Vagina (tissue), 2 donors: ENCODE measurements at regions not wholly inside any gene's neighbourhood (a gene's known extent, or its start where the extent isn't known, plus 50 kb on each side); places are given as distances from the start of the nearest gene placed in this dataset.

Experiments
- DNase-seq, 2 donors: peaks; one replicate each; pipeline ENCODE4 v3.0.0-alpha.2; 2017; ENCODE audit errors: extremely low spot score in 2 of 2
- H3K27ac ChIP-seq: fragments of 200-600 bp; sonication (generic); one replicate; pipeline ENCODE4 v1.5.1; 2019
- H3K27me3 ChIP-seq: fragments of 200-600 bp; sonication (generic); one replicate; pipeline ENCODE4 v1.5.1; 2019
- H3K36me3 ChIP-seq, 2 donors: fragments of 200-600 bp; sonication (generic); one replicate each; pipeline ENCODE4 v1.5.1; 2017 to 2019
- H3K4me1 ChIP-seq: fragments of 200-600 bp; sonication (generic); one replicate; pipeline ENCODE4 v1.5.1; 2019
- H3K4me3 ChIP-seq, 2 donors: fragments of 200-600 bp; sonication (generic); 1 replicate in 1 of 2; 2 replicates in 1 of 2; pipeline ENCODE4 v1.5.1; 2016 to 2019
- H3K9me3 ChIP-seq: fragments of 200-600 bp; sonication (generic); one replicate; pipeline ENCODE4 v1.5.1; 2019
- POLR2A ChIP-seq, 2 donors: fragments of 450-650 bp; IDR thresholded peaks; one replicate each; pipeline ENCODE4 v1.6.1; 2017; ENCODE audit warnings: antibody characterized with exemption in 2 of 2, mild to moderate bottlenecking in 2 of 2, moderate library complexity in 2 of 2
- POLR2AphosphoS5 ChIP-seq, 2 donors: sonication (generic); formaldehyde crosslinking; IDR thresholded peaks; one replicate each; pipeline ENCODE4 v1.9.0; 2017; ENCODE audit warnings: antibody characterized with exemption in 2 of 2, mild to moderate bottlenecking in 2 of 2, low read depth in 1 of 2; ENCODE audit not compliant: insufficient read depth in 1 of 2
- intact Hi-C: fragments of 100-400 bp; cut with DNase I; formaldehyde crosslinking; loops from one replicate; pipeline ENCODE4 v1.15.1; 2023
- TF ChIP-seq, protein P1 (sequence below), 3 experiments: fragments of 450-650 bp in 2 of 3; fragments of 200-600 bp in 1 of 3; sonication (generic) in 1 of 3; IDR thresholded peaks; one replicate each; pipeline ENCODE4 v1.5.1; 2017 to 2019; ENCODE audit warnings: antibody characterized with exemption in 3 of 3, mild to moderate bottlenecking in 2 of 3, moderate library complexity in 2 of 3

DNA sequence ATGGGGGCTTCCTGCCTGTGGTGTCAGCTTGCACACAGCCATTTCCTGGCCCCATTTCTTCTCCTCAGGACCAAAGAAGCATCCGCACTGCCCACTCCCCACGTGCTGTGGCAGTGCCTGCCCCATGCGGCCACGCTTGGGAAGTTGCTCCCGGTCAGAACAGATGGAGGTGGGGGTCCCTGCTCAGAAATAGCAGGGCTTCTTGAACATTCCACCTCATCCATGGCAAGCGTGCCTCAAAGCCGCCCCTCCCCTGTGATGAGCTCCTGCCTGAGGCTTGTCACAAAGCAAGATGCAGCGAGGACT, 238.2 kb downstream of the SYK start:
- Histone ChIP-seq H3K4me1 (peaks cover 41% of the 10 kb centered on the region), H3K9me3 (no peaks in the 10 kb centered on the region), H3K36me3 (no peaks in the 10 kb centered on the region), H3K27me3 (no peaks in the 10 kb centered on the region), H3K4me3 (no peak overlapping the region), H3K27ac (peak overlapping the region; percentile 78)
- peak in 1 of 2 donors; percentile 94 for DNase-seq
- TF ChIP-seq POLR2AphosphoS5 (IDR thresholded peaks at IDR 0.05; ENCODE audit: insufficient read depth in 1 of 2, low read depth in 1 of 2): no peak
- no peak for TF ChIP-seq POLR2A (IDR thresholded peaks at IDR 0.05)
- TF ChIP-seq, protein P1, sequence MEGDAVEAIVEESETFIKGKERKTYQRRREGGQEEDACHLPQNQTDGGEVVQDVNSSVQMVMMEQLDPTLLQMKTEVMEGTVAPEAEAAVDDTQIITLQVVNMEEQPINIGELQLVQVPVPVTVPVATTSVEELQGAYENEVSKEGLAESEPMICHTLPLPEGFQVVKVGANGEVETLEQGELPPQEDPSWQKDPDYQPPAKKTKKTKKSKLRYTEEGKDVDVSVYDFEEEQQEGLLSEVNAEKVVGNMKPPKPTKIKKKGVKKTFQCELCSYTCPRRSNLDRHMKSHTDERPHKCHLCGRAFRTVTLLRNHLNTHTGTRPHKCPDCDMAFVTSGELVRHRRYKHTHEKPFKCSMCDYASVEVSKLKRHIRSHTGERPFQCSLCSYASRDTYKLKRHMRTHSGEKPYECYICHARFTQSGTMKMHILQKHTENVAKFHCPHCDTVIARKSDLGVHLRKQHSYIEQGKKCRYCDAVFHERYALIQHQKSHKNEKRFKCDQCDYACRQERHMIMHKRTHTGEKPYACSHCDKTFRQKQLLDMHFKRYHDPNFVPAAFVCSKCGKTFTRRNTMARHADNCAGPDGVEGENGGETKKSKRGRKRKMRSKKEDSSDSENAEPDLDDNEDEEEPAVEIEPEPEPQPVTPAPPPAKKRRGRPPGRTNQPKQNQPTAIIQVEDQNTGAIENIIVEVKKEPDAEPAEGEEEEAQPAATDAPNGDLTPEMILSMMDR (IDR thresholded peaks at IDR 0.05): no peak
- intact Hi-C loops: loop anchor here (5.0 kb wide), 2 partner anchors 153 to 388 kb away; no protein-coding TSS in a partner anchor

DNA sequence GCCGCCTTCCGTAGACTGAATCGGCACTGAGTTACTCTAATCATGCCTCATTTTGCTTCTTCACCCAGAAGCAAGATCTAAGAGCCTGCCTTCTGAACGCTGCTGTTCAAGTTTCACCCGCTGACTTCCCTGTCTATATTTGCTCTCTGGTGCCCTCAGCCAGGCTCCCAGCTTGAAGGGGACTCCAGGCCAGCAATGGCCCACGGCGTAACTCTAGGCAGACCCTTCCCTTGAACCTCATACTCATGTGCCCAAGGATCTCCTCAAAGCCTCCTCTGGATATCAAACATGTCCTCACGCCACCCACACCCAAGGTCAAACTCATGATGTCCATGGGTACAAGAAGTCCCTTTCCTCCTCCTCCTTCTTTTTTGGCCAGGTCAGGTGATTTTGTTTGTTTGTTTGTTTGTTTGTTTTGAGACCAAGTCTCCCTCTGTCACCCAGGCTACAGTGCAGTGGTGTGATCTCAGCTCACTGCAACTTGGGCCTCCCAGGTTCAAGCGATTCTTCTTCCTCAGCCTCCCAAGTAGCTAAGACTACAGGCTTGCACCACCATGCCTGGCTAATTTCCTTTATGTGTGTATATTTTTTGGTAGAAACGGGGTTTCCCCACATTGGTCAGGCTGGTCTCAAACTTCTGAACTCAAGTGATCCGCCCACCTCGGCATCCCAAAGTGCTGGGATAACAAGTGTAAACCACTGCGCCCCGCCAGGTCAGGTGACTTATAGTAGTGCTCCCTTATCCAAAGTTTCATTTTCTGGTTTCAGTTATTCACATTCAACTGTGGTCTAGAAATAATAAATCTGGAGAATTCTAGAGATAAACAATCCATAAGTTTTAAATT, 239.0 kb downstream of the SYK start:
- Histone ChIP-seq H3K4me3 (no peak overlapping the region), H3K4me1 (peaks cover 41% of the 10 kb centered on the region), H3K27me3 (no peaks in the 10 kb centered on the region), H3K36me3 (no peaks in the 10 kb centered on the region), H3K9me3 (no peaks in the 10 kb centered on the region), H3K27ac (peak overlapping the region; percentile 78)
- peak in 1 of 2 donors; percentile 67 for DNase-seq
- TF ChIP-seq POLR2AphosphoS5 (IDR thresholded peaks at IDR 0.05; ENCODE audit: insufficient read depth in 1 of 2, low read depth in 1 of 2): no peak
- TF ChIP-seq POLR2A (IDR thresholded peaks at IDR 0.05): no peak
- TF ChIP-seq, protein P1 (IDR thresholded peaks at IDR 0.05): no peak
- intact Hi-C loops: no loop called here

DNA sequence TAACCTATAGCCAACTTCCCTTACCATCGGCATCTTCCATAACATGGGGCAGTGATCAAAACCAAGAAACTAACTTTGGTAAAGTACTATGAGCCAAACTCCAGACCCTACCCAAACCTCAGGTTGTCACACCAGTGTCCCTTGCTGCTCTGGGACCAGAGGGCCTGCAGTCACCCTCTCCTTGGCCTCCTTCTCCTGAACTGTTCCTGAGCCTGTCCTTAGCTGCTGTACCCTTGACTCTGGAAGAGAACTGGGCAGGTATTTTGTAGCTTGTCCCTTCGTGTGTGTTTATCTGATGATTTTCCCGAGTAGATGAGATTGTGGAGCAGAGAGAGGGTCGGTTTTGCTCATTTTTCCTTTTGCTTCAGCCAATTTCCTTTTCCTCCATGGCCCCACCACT, 240.4 kb downstream of the SYK start:
- peaks cover 36% of the 10 kb centered on the region for H3K4me1 ChIP-seq
- no peak for DNase-seq
- no peaks in the 10 kb centered on the region for H3K27me3 ChIP-seq
- no peaks in the 10 kb centered on the region for H3K9me3 ChIP-seq
- TF ChIP-seq POLR2AphosphoS5 (IDR thresholded peaks at IDR 0.05; ENCODE audit: insufficient read depth in 1 of 2, low read depth in 1 of 2): no peak
- TF ChIP-seq POLR2A (IDR thresholded peaks at IDR 0.05): no peak
- TF ChIP-seq, protein P1 (IDR thresholded peaks at IDR 0.05): no peak
- H3K36me3 ChIP-seq: no peaks in the 10 kb centered on the region
- no peak overlapping the region for H3K27ac ChIP-seq
- intact Hi-C loops: no loop called here
- no peak overlapping the region for H3K4me3 ChIP-seq

DNA sequence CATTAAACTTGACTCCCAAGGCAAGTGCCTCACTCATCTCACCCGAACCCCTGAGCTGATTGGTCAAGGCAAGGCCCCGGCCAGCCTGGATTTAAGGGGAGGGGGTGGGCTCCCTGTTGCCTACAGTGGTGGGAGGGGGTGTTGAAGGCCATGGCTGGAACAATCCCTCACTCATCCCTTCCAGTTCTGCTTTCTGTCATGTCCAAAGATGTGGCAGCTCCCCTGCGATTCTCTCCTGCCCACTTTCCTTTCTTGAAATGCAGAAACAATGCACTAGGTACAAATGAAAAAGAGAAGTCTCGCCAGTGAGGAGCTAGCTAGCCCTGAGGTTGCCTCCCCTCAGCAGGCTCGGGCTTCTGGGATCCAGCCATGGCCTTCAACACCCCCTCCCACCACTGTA, 240.9 kb downstream of the SYK start:
- Histone ChIP-seq H3K9me3 (no peaks in the 10 kb centered on the region), H3K27ac (peak overlapping the region; percentile 65), H3K36me3 (no peaks in the 10 kb centered on the region), H3K4me1 (peaks cover 31% of the 10 kb centered on the region), H3K27me3 (no peaks in the 10 kb centered on the region), H3K4me3 (no peak overlapping the region)
- intact Hi-C loops: no loop called here
- DNase-seq: peak; percentile 49 to 81
- TF ChIP-seq POLR2A (IDR thresholded peaks at IDR 0.05) (no peak), POLR2AphosphoS5 (IDR thresholded peaks at IDR 0.05; ENCODE audit: insufficient read depth in 1 of 2, low read depth in 1 of 2) (no peak)
- TF ChIP-seq, protein P1 (IDR thresholded peaks at IDR 0.05): no peak
